ENCODE measurements at regions not wholly inside any gene's neighbourhood (a gene's known extent, or its start where the extent isn't known, plus 50 kb on each side); places are given as distances from the start of the nearest gene placed in this dataset.

- TF ChIP-seq, protein P1, sequence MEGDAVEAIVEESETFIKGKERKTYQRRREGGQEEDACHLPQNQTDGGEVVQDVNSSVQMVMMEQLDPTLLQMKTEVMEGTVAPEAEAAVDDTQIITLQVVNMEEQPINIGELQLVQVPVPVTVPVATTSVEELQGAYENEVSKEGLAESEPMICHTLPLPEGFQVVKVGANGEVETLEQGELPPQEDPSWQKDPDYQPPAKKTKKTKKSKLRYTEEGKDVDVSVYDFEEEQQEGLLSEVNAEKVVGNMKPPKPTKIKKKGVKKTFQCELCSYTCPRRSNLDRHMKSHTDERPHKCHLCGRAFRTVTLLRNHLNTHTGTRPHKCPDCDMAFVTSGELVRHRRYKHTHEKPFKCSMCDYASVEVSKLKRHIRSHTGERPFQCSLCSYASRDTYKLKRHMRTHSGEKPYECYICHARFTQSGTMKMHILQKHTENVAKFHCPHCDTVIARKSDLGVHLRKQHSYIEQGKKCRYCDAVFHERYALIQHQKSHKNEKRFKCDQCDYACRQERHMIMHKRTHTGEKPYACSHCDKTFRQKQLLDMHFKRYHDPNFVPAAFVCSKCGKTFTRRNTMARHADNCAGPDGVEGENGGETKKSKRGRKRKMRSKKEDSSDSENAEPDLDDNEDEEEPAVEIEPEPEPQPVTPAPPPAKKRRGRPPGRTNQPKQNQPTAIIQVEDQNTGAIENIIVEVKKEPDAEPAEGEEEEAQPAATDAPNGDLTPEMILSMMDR (conservative IDR thresholded peaks at IDR 0.05; ENCODE audit: low read depth in 2 of 2), result no peak
- TF ChIP-seq EZH2phosphoT487 (IDR thresholded peaks at IDR 0.05; ENCODE audit: unreplicated experiment) (no peak), POLR2AphosphoS5 (IDR thresholded peaks at IDR 0.05; ENCODE audit: low read depth) (no peak), JUNB (IDR thresholded peaks at IDR 0.05; ENCODE audit: unreplicated experiment) (no peak), EZH2 (IDR thresholded peaks at IDR 0.05; ENCODE audit: low read depth, unreplicated experiment) (no peak), CREB1 (CRISPR knock-in tag; IDR thresholded peaks at IDR 0.05; ENCODE audit: low read depth) (no peak), STAT1 (IDR thresholded peaks at IDR 0.05; ENCODE audit: unreplicated experiment) (no peak), ZNF114 (CRISPR knock-in tag; IDR thresholded peaks at IDR 0.05) (no peak)
- TF ChIP-seq, protein P2, sequence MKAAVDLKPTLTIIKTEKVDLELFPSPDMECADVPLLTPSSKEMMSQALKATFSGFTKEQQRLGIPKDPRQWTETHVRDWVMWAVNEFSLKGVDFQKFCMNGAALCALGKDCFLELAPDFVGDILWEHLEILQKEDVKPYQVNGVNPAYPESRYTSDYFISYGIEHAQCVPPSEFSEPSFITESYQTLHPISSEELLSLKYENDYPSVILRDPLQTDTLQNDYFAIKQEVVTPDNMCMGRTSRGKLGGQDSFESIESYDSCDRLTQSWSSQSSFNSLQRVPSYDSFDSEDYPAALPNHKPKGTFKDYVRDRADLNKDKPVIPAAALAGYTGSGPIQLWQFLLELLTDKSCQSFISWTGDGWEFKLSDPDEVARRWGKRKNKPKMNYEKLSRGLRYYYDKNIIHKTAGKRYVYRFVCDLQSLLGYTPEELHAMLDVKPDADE (IDR thresholded peaks at IDR 0.05), result no peak
Observed at GRCh38 chr20:57948180-57948955, 238.6 kb upstream of the PMEPA1 start.
